ENCODE measurements at regions not wholly inside any gene's neighbourhood (a gene's known extent, or its start where the extent isn't known, plus 50 kb on each side); places are given as distances from the start of the nearest gene placed in this dataset.

GRCh38 chr11:15390857-15391256 lies 276.1 kb downstream of the INSC start:
- no TSS peak for BruUV-seq (replicated peaks)
- ATAC-seq = no peak
- intact Hi-C loops (cut with micrococcal nuclease; ENCODE audit: unreplicated experiment) = no loop called here

DNA sequence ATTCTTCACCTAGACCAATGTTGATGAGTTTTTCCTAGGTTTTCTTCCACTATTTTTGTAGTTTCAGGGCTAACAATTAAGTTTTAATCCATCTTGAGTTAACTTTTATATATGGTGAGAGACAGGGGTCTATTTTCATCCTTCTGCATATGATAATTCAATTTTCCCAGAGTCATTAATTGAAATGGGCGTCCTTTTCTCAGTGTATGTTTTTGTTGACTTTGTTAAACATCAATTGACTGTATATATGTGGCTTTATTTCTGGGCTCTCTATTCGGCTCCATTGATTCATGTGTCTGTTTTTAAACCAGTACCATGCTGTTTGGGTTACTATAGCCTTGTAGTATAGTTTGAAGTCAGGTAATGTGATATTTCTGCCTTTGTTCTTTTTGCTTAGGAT lies 282.1 kb downstream of the INSC start:
- intact Hi-C loops (cut with micrococcal nuclease; ENCODE audit: unreplicated experiment) (no loop called here), in situ Hi-C loops (cut with HindIII; ENCODE audit: low pct_unique_long_range_greater_than_20kb, low sequenced_read_pairs) (no loop called here)
- ChIA-PET CTCF (no interaction called here), POLR2A (no interaction called here)
- H3K4me1 ChIP-seq (ENCODE audit: control insufficient read depth, insufficient read depth, low read length) = no peaks in the 10 kb centered on the region
- no TSS peak for BruUV-seq (replicated peaks)
- ATAC-seq (no peak), DNase-seq (ENCODE audit: low read depth, low spot score) (no peak)
- no peak overlapping the region for H3K4me3 ChIP-seq (ENCODE audit: low read depth in 2 of 2, low read length in 2 of 2)
- no peaks in the 10 kb centered on the region for H3K9me3 ChIP-seq (ENCODE audit: control insufficient read depth, insufficient read depth, low read depth, low read length)
- H3K27ac ChIP-seq (ENCODE audit: low read length) = no peak overlapping the region
- TF ChIP-seq SIN3A (IDR thresholded peaks at IDR 0.05; ENCODE audit: borderline replicate concordance, insufficient read depth, low read depth, low read length) = no peak
- TF ChIP-seq POLR2AphosphoS5 (IDR thresholded peaks at IDR 0.05; ENCODE audit: low read depth, low read length) = no peak
- TF ChIP-seq, protein P1, sequence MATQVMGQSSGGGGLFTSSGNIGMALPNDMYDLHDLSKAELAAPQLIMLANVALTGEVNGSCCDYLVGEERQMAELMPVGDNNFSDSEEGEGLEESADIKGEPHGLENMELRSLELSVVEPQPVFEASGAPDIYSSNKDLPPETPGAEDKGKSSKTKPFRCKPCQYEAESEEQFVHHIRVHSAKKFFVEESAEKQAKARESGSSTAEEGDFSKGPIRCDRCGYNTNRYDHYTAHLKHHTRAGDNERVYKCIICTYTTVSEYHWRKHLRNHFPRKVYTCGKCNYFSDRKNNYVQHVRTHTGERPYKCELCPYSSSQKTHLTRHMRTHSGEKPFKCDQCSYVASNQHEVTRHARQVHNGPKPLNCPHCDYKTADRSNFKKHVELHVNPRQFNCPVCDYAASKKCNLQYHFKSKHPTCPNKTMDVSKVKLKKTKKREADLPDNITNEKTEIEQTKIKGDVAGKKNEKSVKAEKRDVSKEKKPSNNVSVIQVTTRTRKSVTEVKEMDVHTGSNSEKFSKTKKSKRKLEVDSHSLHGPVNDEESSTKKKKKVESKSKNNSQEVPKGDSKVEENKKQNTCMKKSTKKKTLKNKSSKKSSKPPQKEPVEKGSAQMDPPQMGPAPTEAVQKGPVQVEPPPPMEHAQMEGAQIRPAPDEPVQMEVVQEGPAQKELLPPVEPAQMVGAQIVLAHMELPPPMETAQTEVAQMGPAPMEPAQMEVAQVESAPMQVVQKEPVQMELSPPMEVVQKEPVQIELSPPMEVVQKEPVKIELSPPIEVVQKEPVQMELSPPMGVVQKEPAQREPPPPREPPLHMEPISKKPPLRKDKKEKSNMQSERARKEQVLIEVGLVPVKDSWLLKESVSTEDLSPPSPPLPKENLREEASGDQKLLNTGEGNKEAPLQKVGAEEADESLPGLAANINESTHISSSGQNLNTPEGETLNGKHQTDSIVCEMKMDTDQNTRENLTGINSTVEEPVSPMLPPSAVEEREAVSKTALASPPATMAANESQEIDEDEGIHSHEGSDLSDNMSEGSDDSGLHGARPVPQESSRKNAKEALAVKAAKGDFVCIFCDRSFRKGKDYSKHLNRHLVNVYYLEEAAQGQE (IDR thresholded peaks at IDR 0.05; ENCODE audit: insufficient read depth in 1 of 2, low read depth in 2 of 2, low read length in 1 of 2) = no peak
- no peak for TF ChIP-seq TCF7L2 (IDR thresholded peaks at IDR 0.05; ENCODE audit: low read depth, low read length)
- TF ChIP-seq, protein P2, sequence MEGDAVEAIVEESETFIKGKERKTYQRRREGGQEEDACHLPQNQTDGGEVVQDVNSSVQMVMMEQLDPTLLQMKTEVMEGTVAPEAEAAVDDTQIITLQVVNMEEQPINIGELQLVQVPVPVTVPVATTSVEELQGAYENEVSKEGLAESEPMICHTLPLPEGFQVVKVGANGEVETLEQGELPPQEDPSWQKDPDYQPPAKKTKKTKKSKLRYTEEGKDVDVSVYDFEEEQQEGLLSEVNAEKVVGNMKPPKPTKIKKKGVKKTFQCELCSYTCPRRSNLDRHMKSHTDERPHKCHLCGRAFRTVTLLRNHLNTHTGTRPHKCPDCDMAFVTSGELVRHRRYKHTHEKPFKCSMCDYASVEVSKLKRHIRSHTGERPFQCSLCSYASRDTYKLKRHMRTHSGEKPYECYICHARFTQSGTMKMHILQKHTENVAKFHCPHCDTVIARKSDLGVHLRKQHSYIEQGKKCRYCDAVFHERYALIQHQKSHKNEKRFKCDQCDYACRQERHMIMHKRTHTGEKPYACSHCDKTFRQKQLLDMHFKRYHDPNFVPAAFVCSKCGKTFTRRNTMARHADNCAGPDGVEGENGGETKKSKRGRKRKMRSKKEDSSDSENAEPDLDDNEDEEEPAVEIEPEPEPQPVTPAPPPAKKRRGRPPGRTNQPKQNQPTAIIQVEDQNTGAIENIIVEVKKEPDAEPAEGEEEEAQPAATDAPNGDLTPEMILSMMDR (IDR thresholded peaks at IDR 0.05) = no peak
- no peaks in the 10 kb centered on the region for H3K27me3 ChIP-seq (ENCODE audit: control insufficient read depth, insufficient read depth, low read length)
- no peaks in the 10 kb centered on the region for H3K36me3 ChIP-seq (ENCODE audit: control insufficient read depth, insufficient read depth, low read length)

More at GRCh38 chr11:15390857-15391256, 276.1 kb downstream of the INSC start:
- Histone ChIP-seq H3K9me3 (ENCODE audit: control insufficient read depth, insufficient read depth, low read depth, low read length) (no peaks in the 10 kb centered on the region), H3K4me1 (ENCODE audit: control insufficient read depth, insufficient read depth, low read length) (no peaks in the 10 kb centered on the region), H3K4me3 (ENCODE audit: low read depth in 2 of 2, low read length in 2 of 2) (no peak overlapping the region), H3K36me3 (ENCODE audit: control insufficient read depth, insufficient read depth, low read length) (no peaks in the 10 kb centered on the region), H3K27me3 (ENCODE audit: control insufficient read depth, insufficient read depth, low read length) (no peaks in the 10 kb centered on the region), H3K27ac (ENCODE audit: low read length) (no peak overlapping the region)
- POLR2A ChIA-PET = no interaction called here
- CTCF ChIA-PET = no interaction called here
- DNase-seq (ENCODE audit: low read depth, low spot score) = no peak
- in situ Hi-C loops (cut with HindIII; ENCODE audit: low pct_unique_long_range_greater_than_20kb, low sequenced_read_pairs) = no loop called here
- no peak for TF ChIP-seq POLR2AphosphoS5 (IDR thresholded peaks at IDR 0.05; ENCODE audit: low read depth, low read length)
- TF ChIP-seq, protein P1 (IDR thresholded peaks at IDR 0.05; ENCODE audit: insufficient read depth in 1 of 2, low read depth in 2 of 2, low read length in 1 of 2) = no peak
- TF ChIP-seq SIN3A (IDR thresholded peaks at IDR 0.05; ENCODE audit: borderline replicate concordance, insufficient read depth, low read depth, low read length) = no peak
- TF ChIP-seq, protein P2 (IDR thresholded peaks at IDR 0.05) = no peak
- TF ChIP-seq TCF7L2 (IDR thresholded peaks at IDR 0.05; ENCODE audit: low read depth, low read length) = no peak

All from Panc1 (cell line).